Activated CD8-positive, alpha-beta memory T cell treated with anti-CD3 and anti-CD28 coated beads for 1 hour (primary cell): ENCODE measurements at regions not wholly inside any gene's neighbourhood (a gene's known extent, or its start where the extent isn't known, plus 50 kb on each side); places are given as distances from the start of the nearest gene placed in this dataset.

ENCODE experiments used
- DNase-seq, 2 donors: peaks; one replicate each; pipeline ENCODE4 v3.0.0-alpha.2; 2020; ENCODE audit warnings: low read depth in 1 of 2; ENCODE audit errors: extremely low read depth in 1 of 2

DNA sequence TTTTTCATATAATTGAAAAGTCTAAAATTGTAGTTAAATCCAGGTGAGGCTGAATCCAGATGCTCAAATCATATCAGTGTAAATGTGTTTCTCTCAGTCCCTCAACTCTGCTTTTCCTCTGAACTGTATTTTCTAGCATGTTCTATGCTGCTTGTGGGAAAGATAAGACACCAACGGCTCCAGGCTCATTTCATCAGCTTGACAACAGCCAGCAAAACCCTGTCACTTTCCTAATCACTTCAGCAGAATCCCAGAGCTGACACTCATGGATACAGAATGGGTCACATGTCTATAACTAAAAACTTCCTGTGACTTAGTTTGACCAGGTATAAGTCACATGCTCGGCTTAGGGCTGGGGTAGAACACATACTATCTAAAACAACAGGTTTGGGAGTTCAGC, 179.4 kb upstream of the ADRA1B start:
- no peak for DNase-seq

DNA sequence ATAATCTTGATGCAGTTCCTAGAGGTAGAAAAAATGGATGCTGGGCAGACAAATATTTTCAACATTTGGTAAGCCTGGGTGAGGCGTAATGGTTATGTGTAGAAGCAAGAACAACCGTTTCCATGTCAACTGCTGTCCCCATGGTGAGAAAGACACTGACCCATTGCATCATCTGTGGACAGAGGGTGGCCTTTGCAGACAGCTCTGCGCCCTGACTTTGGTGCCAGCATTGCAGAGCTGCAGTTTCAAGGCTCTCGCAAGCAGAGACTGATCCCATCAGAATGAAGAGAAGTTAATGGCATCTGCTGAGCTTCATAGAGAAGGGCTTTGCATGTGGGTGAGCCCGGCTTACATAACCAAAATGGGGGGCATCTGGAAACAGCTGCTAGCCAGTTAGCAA, 179.0 kb upstream of the ADRA1B start:
- DNase-seq: no peak

DNA sequence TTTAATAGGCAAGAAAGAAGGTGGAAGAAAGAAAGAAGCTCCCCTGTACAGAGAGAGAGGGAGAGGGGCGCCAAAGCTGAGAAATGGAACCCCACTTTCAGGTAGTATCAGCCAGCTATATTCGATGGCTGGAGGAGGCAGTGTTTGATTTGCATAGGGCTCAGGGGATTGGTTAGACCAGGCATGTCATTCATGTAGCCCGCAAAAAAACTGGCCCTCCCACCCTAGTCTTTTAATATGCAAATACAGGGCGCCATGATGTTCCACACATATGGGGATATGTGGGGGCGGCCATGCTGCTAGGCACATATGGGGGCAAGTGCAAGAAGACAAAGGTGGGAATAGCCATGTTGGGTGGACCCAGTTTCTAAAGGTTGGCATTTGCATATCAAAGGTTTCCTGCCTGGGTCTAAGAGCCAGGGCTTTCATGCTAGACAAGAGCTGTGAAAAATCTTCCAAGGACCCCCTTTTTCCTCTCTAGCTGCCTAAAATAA, 174.4 kb upstream of the ADRA1B start:
- no peak for DNase-seq

DNA sequence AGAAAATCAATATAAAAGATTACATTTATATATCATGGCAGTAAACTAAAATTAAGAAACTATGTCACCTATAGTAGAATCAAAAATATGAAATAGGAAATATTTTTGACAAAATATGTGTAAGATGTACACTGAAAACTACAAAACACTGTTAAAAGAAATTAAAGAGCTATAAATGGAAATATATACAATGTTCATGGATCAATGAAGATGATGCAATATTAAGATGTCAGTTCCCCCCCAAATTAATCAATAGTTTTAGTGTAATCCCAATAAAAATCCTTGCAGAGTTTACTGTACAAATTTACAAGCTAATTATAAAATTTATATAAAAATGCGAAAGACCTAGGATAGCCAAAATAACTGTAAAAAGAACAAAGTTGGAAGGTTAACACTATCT, 173.0 kb upstream of the ADRA1B start:
- no peak for DNase-seq

DNA sequence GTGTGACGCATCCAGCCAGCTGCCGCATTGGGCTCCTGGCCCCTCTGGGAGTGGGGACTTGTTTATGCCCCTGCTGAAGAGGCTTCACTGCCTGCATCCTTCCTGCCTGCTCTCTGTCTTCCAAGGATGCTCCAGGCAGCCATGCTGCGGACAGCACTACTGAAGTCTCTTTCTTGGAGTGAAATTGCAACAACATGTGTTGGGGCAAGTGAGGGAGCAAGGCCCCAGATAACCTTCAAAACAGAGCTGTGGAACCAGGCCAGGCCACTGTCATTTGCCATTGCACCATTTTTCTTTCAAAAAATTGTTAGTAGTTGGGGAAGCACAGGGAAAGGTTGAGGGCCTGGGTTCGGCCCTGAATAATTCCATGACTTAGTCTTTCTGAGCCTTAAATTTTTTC, 169.6 kb upstream of the ADRA1B start:
- DNase-seq: no peak

DNA sequence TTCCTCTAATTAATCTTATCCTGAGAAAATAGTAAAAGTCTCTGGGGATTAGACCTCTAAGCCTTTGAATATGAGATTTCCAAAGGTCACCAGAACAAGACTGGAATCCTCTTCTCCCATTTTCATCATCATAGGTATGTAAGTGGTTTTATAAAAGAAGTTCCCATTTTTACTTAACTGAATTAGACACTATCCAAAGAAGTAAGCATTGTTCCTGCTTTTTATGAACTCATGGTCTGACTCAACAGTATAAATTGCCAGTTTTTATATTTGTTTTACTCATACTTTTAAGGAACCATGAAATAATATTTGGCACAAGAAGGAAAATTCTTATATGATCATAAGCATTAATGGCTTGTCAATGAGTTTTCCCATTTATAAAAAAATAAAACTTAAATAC, 167.1 kb upstream of the ADRA1B start:
- DNase-seq: no peak

DNA sequence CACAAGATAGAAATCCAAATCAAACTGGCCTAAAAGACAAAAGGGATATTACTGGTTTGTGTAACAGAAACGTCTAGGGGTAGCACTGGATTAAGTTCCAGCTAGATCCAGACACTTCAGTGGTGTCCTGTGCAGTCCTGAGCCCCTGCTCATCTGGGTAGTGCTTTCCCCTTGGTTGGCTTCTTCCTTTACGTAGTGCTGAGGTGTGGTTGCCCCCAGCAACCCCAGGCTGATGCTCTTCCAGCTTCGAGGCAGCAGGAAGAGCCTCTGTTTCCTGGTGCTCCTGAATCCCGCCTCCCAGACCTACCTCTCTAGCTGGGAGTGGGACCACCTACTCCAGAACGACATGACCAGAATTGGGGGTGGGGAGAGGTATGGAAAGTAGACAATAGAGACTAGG, 166.1 kb upstream of the ADRA1B start:
- no peak for DNase-seq

DNA sequence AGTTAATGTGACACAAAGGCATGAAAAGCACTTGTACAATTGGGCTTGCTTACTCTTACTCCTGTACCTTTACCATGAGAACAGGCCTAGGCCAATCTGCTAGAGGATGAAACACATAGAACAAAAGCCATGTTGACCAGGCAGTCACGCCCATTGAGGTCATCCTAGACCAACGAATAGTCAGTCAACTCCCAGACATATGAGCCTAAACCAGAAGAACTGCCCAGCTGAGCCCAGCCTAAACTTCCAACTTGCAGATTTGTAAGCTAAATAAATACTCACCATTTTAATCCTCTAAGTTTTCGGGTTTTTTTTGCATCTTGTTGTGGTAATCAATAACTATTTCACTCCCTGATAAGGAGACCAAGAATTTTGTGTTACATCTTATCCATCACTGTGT, 164.8 kb upstream of the ADRA1B start:
- no peak for DNase-seq

DNA sequence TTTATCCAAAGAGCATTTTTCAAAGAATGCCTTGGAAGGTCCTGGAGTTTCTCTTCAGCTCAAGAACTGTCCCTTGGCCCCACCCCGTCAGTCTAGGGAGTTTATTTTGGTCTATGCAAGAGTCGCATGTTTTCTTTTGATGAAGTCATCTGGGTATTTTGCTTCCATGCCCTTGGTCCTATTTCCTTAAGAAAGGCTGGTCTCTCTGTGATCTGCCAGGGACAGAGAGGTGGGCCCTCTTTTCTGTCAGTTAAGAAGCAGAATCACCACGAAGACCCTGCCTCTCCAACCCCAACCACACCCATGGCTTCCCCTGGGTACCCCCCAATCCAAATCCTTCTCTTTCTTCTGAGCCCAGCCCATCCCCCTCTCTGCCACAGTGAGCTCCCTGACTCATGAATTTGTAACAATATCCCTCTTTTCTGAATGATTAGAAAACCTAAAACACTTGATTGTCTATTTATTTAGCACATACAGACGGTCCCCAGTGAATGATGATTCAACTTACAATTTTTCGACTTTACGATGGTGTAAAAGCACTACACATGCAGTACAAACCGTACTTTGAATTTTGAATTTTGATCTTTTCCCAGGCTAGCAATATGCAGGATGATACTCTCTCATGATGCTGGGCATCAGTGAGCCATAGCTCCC, 163.5 kb upstream of the ADRA1B start:
- DNase-seq: no peak

DNA sequence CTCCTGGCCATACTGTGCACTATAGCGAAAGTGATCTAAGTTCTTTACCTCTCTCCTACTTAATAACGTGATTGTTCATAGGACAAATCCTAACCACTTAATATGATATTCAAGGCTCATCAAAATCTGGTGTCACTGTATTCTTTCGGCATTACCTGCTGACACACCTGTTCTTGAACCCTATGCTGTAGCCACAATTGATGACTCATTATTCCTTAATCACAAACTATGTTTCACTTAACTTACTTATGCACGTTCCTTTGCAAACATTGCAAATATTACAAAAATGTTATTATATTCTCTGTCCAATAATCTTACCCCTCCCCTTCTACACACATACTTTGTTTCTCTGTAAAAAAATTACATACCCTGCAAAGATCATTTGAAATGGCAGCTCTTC, 158.1 kb upstream of the ADRA1B start:
- DNase-seq: no peak

DNA sequence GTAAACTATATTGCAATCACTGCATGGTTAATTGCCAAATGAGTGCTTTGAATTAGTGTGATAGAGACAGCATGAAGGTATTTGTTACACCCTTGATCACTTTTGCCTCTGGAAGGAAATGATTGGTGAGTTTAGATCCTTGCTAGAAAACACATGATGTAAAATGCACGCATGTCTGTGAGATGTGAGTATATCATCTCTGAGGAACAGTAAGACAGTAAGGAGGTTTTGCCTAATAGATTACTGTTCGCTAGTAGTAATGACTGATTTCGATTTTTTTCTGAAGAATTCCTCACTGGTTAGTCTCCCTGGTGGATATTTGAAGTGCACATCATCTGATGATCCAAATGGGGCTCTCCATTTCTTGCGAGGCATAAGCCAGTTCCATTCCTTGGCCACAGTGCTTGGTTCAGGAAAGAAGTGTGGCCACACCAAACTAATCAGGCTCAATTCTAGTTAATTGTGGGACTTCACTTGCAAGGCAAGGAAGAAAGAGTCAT, 156.4 kb upstream of the ADRA1B start:
- no peak for DNase-seq

DNA sequence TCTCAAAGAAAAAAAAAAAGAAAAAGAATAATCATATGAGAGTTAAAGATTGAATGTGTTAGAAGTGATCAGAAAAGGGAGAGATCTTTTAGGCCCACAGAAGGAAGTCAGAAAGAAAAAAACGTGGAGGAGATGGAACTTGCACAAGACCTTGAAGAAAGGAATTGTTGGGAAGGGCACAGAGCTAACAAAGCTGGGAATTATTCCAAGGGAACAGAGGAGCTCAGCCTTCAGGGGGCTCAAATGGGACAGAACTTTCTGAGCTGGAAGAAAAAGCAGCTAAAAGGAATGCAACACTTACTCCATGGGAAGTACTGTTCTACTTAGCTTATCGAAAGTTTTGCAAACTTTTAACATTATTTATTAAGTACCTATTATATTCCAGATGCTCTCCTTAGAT, 153.4 kb upstream of the ADRA1B start:
- DNase-seq: no peak

DNA sequence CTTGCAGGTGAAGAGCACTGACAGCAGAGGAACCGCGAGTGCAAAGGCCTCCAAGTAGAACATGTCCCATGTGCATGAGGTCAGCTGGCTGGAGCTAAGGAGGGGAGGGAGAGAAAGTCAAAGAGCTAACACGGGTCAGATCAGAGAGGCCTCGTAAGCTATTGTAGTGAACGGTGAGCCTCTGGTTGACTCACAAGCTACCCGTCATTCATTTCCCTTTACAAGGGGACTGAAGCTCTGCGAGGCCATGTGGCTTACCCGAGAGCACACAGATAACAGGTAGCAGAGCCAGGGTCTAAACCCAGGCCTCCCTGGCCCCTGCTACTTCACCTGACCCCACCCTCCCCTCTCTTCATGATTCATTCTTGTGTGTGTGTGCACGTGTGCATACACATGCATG, 152.7 kb upstream of the ADRA1B start:
- DNase-seq: no peak

DNA sequence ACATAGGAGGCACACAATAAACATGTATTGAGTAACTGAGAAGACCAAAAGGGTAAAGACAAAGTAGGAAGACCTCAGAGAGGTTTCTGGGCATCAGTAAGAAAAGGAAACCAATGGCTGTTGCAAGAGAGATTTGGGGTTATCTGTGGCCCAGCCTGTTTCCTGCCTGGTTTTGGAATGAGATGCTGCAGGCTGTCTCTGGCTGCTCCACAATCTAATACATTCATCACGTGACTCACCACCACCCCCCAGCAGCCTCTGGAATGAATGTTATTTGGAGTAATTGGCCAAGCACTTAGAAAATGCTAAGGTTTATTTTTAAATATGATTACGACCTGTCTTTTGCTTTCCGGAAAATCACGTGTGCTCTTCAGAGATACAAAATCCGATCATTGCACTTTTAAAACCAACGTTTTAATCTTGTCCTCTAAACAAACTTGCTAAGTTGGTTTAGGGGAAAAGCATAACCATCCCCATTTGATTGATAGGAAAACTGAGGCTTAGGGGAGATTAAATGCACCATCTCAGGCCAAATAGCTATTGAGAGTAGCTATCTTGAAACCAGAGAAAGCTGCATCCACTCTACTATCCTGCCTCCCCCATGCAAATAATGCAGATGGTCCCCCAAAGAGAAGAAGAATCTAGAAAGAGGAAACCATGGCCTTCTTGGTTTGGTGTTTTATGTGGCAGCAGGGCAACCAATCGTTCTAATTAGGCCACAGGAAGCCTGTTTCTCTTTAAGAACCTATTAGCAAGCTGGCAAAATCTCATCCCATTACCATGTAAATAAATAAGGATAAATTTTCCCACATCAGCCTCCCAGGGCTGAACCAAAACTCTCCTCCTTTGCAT, 151.8 kb upstream of the ADRA1B start:
- no peak for DNase-seq

DNA sequence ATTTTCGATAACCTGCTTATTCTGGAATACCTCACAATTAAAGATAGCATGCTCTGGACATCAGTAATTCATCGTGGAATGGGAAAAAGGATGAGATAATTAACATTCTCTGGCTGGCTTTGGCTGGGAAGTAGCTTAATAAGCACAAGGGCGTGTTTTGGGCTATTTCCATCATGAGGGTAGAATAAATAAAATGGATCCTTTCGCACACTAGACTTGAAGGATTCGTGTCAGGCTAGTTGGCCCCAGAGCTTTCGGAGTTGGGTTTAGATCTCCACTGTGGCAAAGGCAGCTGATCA, 151.2 kb upstream of the ADRA1B start:
- DNase-seq: no peak

DNA sequence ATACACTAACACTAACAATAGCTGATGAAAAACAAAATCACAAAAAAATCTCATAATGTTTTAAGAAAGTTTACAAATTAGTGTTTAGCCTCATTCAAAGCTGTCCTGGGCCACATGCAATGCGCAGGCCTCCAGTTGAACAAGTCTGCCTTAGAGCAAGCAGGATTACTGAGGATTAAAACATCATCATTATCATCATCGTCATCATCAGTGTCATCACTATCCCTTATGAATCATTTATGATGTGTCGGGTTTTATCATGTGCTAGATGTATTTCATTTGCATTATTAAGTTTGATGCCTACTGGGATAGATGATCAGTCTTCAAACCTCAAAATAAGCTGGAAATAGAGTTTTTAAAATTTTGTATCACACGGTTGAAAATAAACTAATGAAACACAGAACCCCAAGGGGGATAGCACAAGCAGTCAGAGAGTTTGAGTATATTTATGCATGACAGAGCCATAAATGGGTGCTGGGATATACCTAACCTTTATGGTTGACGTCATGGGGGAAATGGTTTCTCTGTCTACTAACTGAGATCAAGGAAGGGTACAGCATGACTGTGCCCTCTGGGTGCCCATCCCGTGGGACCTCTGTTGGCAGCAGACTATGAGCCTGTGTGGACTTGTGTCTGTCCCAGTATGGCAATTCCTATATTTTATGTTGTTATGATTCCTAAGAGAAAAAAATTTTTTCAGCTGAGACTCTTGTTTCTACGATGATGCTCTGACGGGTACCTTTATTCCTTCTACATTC, 150.3 kb upstream of the ADRA1B start:
- no peak for DNase-seq

DNA sequence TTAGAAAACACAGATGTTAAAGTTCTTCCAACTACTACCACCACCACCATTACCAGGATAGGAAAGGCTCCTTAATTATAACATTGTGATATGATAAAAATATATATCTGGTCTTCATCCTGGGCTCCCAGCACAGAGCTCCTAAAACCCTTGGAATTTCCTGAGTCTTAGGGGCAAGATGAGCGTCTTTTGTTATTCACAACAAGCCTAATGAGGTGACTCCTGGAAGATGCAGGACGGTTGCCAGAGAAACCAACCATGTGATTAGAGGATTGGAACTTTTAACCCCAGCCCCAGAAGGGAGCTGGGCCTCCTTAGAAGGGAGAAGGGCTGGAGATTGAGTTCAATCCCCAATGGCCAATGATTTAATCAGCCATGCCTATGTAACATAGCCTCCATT, 148.0 kb upstream of the ADRA1B start:
- no peak for DNase-seq

DNA sequence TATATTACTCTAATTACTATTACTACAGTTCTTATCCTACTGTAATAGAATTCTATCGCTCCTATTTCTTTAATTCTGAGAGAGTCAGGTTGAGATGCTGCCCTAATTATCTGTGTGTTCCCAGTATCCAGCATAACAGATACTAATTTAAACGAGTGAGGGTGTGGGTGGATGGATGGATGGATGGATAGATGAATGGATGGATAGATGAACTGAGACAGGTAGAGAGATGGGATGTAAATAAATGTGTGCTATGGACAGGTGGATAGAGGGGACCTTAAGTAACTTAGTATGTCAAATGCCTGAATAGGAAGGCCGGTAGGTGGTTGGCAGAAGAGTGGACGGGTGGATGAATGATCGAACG, 143.6 kb upstream of the ADRA1B start:
- no peak for DNase-seq

DNA sequence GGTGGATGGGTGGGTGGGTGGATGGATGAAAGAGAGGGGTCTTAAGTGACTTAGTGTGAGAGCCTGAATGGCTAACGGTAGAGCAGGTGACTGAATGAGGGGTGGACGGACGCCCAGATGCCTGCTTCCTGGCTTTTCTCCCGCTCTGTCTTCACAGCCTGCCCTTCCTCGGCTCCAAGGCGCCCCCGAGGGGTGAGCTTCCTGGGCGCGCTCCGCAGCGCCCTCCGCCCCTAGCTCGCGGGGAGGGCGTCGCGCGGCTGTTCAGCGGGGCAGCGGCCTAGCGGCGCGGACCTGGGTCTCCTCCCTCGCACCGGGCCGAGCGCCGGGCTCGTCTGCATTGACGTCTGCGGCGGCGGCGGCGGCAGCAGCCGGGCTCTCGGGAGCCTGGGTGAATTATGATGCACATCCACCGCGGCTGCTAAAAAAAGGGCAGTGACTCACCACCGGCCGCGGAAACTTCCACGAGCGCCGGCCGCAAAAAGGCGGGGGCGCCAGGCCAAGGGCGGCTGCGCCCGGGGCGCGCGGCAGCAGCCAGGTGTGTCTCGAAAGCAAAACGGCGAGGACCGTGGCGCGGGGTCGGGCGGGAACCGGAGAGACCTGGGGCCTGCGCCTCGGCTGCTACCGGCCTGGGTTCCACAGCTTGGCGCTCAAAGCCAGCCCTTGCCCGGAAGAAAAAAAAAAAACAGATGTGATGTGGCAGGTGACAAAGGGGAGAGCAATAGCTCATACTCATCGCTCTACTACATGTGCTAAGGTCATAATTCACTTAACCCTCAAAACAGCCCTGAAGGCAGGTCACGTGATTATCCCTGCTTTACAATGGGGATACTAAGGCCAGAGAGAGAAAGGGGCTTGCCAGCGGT, 143.0 kb upstream of the ADRA1B start:
- DNase-seq: peak; percentile 14 to 52

DNA sequence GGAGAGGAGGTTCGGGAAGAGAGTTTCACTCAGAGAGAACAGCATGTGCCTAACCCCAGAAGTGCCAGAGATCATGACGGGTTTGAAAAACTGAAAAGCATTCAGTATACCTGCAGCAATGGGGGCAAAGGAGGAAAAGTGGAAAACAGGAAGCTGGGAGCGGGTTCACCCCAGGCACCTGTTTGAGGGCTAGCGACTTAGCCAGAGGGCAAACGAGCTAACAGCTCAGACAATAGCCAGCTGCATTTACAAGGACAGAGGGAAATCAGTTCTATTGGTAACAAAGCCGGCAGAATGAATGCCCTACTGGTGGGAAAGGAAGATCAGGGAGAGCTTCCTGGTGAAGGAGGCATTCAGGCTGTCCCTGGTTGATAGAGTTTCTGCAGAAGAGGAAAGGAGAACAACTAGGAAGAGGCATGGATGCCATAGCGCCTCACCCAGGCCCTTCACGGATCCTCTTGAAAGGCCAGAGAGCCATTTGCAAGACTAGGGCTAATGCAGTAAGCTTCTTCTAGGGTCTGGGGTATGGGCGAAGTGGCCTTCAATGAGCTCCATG, 141.7 kb upstream of the ADRA1B start:
- no peak for DNase-seq

DNA sequence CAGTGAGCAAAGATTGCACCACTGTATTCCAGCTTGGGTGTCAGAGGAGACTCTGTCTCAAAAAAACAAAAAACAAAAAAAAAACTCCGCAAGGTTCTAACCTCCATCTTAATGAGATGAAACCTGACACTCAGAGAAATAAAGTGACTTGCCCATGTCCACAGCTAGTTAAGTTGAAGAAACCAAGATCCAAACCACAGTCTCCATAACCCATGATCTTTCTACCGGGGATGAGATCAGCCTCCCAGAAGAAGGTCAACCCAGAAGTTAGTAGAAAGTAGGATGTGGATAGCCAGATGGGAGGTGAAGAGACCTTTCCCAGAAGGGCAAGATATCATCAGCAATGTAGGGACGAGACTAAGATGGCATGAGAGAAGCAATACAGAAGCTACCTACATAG, 140.4 kb upstream of the ADRA1B start:
- DNase-seq: no peak
